ENCODE measurements at regions not wholly inside any gene's neighbourhood (a gene's known extent, or its start where the extent isn't known, plus 50 kb on each side); places are given as distances from the start of the nearest gene placed in this dataset.

DNA sequence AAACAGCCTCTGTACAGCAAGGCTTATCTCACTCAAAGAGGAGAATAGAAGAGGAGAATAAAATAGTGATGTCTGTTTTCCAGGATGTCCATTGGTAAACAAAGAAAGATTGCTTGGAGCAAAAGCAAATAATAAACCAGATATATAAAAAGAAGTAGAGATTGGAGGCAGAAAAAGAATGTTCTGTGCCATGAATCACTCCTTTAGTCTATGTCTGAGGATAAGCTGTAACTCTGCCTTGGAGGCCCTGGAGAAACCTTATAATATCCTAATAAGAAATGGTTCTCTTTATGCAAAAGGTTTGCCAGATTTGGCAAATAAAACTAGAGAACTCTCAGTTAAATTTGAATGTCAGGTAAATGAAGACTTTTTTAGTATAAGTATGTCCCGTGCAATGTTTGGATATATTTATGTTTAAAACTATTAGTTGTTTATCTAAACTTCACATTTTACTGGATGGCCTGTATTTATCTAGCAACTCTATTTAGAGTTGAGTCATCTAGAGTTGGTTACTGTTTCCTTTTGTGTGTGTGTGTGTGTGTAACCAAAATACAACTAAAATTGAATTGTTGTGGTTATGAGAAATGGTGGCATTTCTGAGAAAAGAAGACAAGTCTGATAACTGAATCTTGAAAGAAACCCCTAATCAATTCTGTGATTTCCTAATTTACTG, 510.3 kb upstream of the SETBP1 start:
- no peaks in the 10 kb centered on the region for H3K36me3 ChIP-seq
- no peak for DNase-seq
- H3K9me3 ChIP-seq: no peaks in the 10 kb centered on the region
- H3K27me3 ChIP-seq: no peaks in the 10 kb centered on the region
- H3K4me1 ChIP-seq: no peaks in the 10 kb centered on the region
- TF ChIP-seq, protein P1, sequence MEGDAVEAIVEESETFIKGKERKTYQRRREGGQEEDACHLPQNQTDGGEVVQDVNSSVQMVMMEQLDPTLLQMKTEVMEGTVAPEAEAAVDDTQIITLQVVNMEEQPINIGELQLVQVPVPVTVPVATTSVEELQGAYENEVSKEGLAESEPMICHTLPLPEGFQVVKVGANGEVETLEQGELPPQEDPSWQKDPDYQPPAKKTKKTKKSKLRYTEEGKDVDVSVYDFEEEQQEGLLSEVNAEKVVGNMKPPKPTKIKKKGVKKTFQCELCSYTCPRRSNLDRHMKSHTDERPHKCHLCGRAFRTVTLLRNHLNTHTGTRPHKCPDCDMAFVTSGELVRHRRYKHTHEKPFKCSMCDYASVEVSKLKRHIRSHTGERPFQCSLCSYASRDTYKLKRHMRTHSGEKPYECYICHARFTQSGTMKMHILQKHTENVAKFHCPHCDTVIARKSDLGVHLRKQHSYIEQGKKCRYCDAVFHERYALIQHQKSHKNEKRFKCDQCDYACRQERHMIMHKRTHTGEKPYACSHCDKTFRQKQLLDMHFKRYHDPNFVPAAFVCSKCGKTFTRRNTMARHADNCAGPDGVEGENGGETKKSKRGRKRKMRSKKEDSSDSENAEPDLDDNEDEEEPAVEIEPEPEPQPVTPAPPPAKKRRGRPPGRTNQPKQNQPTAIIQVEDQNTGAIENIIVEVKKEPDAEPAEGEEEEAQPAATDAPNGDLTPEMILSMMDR (IDR thresholded peaks at IDR 0.05): no peak
- no peak overlapping the region for H3K27ac ChIP-seq
- intact Hi-C loops (cut with DNase I; ENCODE audit: low total_unique reads): no loop called here
- no peak overlapping the region for H3K4me3 ChIP-seq

DNA sequence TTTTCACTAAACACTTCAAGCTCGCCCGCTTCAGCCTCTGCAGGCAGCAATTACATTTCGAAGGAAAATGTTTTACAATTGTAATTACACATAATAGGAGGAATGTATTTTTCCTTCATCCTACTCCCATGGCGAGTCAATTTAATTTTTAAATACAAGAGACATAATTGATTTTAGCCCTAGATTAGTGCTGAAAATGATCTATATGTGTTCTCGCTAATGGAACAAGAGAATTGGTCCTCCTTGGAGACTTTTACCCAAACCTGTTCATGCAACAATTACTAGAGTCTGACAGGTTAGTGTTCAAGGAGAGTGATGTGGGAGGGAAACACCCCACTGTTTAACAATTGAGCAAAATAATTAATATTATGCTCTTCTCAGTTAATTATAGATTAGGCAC, 509.4 kb upstream of the SETBP1 start:
- no peaks in the 10 kb centered on the region for H3K36me3 ChIP-seq
- TF ChIP-seq, protein P1 (IDR thresholded peaks at IDR 0.05): no peak
- H3K27ac ChIP-seq: no peak overlapping the region
- H3K9me3 ChIP-seq: no peaks in the 10 kb centered on the region
- no peak for DNase-seq
- no peak overlapping the region for H3K4me3 ChIP-seq
- intact Hi-C loops (cut with DNase I; ENCODE audit: low total_unique reads): no loop called here
- no peaks in the 10 kb centered on the region for H3K27me3 ChIP-seq
- H3K4me1 ChIP-seq: no peaks in the 10 kb centered on the region

DNA sequence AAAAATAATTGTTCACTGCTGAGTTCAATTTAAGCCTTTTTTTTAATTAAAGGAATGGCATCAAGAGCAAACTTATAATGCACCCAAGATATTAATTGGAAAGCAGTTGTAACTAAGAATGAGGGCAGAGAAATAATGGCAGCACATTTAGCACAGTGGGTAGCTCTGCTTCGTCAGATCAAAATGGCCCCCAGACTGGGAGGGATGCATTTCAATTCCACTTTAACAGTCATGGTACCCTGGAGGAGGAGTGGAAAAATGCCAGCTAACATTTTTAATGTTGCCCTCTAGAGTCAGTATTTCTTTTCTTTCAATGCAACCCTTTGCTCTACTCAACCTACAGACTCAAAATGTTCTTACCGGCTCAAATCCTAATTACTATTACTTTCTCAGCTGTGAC, 504.8 kb upstream of the SETBP1 start:
- Histone ChIP-seq H3K4me1 (no peaks in the 10 kb centered on the region), H3K36me3 (no peaks in the 10 kb centered on the region), H3K9me3 (no peaks in the 10 kb centered on the region), H3K27me3 (no peaks in the 10 kb centered on the region), H3K27ac (no peak overlapping the region), H3K4me3 (no peak overlapping the region)
- DNase-seq: no peak
- intact Hi-C loops (cut with DNase I; ENCODE audit: low total_unique reads): no loop called here
- TF ChIP-seq, protein P1 (IDR thresholded peaks at IDR 0.05): no peak

DNA sequence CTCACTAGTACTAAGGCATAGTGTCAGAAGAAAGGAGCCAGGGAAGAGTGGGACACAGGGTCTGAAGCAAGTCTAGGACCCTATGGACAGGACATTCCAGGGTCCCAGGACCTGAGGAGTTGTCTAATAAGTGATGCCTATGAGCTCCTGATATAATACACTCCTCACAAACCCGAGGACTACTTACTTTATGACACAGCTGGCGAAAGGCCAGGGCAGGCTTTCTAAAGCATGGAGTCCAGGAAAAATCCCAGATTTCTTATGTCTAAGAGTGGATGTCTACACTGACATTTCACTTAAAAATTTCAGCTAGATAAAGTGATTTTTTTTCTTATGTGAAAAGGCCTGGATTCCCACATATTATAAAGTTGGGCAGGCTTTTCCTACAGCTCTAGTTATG, 502.2 kb upstream of the SETBP1 start:
- no peaks in the 10 kb centered on the region for H3K9me3 ChIP-seq
- DNase-seq: peak in 1 of 2 donors; percentile 30
- TF ChIP-seq, protein P1 (IDR thresholded peaks at IDR 0.05): no peak
- intact Hi-C loops (cut with DNase I; ENCODE audit: low total_unique reads): no loop called here
- no peak overlapping the region for H3K27ac ChIP-seq
- H3K4me3 ChIP-seq: no peak overlapping the region
- H3K36me3 ChIP-seq: no peaks in the 10 kb centered on the region
- no peaks in the 10 kb centered on the region for H3K27me3 ChIP-seq
- H3K4me1 ChIP-seq: no peaks in the 10 kb centered on the region

DNA sequence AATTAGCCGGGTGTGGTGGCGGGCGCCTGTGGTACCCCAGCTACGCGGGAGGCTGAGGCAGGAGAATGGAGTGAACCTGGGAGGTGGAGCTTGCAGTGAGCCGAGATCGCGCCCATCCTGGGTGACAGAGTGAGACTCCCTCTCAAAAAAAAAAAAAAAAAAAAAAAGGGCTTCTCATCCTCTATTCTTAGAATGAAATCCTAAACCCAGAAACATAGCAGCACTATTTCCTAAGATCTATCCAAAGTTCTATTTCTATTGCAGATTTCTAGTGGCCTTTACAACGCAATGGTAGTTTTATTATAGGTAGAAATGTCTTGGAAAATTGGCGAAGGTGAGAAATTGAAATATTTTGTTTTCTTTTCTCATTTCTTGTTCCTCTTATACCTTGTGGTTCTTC, 501.0 kb upstream of the SETBP1 start:
- intact Hi-C loops (cut with DNase I; ENCODE audit: low total_unique reads): no loop called here
- Histone ChIP-seq H3K27ac (no peak overlapping the region), H3K36me3 (no peaks in the 10 kb centered on the region), H3K4me1 (no peaks in the 10 kb centered on the region), H3K9me3 (no peaks in the 10 kb centered on the region), H3K4me3 (no peak overlapping the region), H3K27me3 (no peaks in the 10 kb centered on the region)
- TF ChIP-seq, protein P1 (IDR thresholded peaks at IDR 0.05): no peak
- DNase-seq: no peak

DNA sequence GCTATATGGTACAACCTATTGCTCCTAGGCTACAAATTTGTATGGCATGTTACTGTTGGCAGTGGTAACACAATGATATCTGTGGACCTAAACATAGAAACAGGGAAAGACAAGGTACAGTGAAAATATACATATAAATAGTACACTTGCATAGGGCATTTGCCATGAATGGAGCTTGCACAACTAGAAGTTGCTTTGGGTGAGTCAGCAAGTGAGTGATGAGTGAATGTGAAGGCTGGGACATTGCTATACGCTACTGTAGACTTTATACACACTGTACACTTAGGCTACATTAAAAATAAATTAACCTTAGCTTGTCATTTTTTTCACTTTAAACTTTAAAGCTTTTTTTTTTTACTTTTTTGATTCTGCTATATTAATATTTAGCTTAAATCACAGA, 500.0 kb upstream of the SETBP1 start:
- no peak overlapping the region for H3K4me3 ChIP-seq
- no peak for DNase-seq
- H3K27me3 ChIP-seq: no peaks in the 10 kb centered on the region
- H3K4me1 ChIP-seq: no peaks in the 10 kb centered on the region
- TF ChIP-seq, protein P1 (IDR thresholded peaks at IDR 0.05): no peak
- H3K9me3 ChIP-seq: no peaks in the 10 kb centered on the region
- no peaks in the 10 kb centered on the region for H3K36me3 ChIP-seq
- H3K27ac ChIP-seq: no peak overlapping the region
- intact Hi-C loops (cut with DNase I; ENCODE audit: low total_unique reads): no loop called here

All from tibial artery (tissue), 4 donors.